HCT116 (cell line): ENCODE measurements at regions not wholly inside any gene's neighbourhood (a gene's known extent, or its start where the extent isn't known, plus 50 kb on each side); places are given as distances from the start of the nearest gene placed in this dataset.

Experiments used
- ATAC-seq: fragments of 200-7000 bp; cut with Tn5 transposase; 2 replicates; pipeline ENCODE4 v1.9.1; 2020; ENCODE audit warnings: mild to moderate bottlenecking, moderate library complexity
- BruUV-seq: library from RNA; stranded (reverse); fragments of 400-500 nt; replicated peaks from 2 replicates; lab custom pipeline; 2021; lab: Mats Ljungman, UMichigan
- CTCF ChIA-PET: fragments of 300-600 bp; sonication (Branson Sonifier 250); formaldehyde crosslinking; loops from one replicate; lab custom pipeline; 2021; ENCODE audit warnings: antibody characterized with exemption; lab: Charles Lee
- POLR2A ChIA-PET: fragments of 300-600, 350-600 bp; sonication (Branson Sonifier 250); formaldehyde crosslinking; loops from one replicate; lab custom pipeline; 2021; ENCODE audit warnings: antibody characterized with exemption; lab: Charles Lee
- RAD21 ChIA-PET, 2 experiments: fragments of 300-600 bp; sonication (Branson Sonifier 250); formaldehyde crosslinking; loops; one replicate each; lab custom pipeline; 2023; ENCODE audit warnings: low total read pairs in 2 of 2; ENCODE audit not compliant: uncharacterized antibody in 2 of 2, unreplicated experiment in 2 of 2, low non-redundant PET in 1 of 2; lab: Charles Lee
- DNase-seq: peaks from one replicate; pipeline ENCODE4 v3.0.0-alpha.2; 2010; ENCODE audit warnings: low read depth, low spot score
- H2AFZ ChIP-seq: fragments of 200-600 bp; shearing (Covaris generic), sonication (generic); 2 replicates; pipeline ENCODE4 v1.6.1; 2017; ENCODE audit warnings: low read depth, mixed run types, mixed read lengths, antibody characterized with exemption, low read length; ENCODE audit not compliant: poor library complexity, severe bottlenecking
- H3K27ac ChIP-seq: 2 replicates; pipeline ENCODE4 v1.5.1; 2012; ENCODE audit warnings: low read depth, low read length
- H3K27me3 ChIP-seq: fragments of 200-600 bp; sonication (generic); 2 replicates; pipeline ENCODE4 v1.6.1; 2016; ENCODE audit warnings: mixed run types, low read length, mixed read lengths; ENCODE audit not compliant: insufficient read depth
- H3K36me3 ChIP-seq, 2 experiments: fragments of 200-500 bp in 1 of 2; fragments of 200-600 bp in 1 of 2; sonication (Bioruptor generic) in 1 of 2; sonication (generic) in 1 of 2; 2 replicates each; pipeline versions ENCODE4 v1.5.1 to v1.6.1; 2014 to 2016; ENCODE audit warnings: low read length in 2 of 2, inconsistent platforms in 1 of 2, mixed read lengths in 1 of 2, mixed run types in 1 of 2; ENCODE audit not compliant: insufficient read depth in 2 of 2, control insufficient read depth in 1 of 2
- H3K4me1 ChIP-seq, 2 experiments: fragments of 200-600 bp in 1 of 2; sonication (generic) in 1 of 2; 2 replicates each; pipeline versions ENCODE4 v1.5.1 to v1.6.1; 2012 to 2017; ENCODE audit warnings: low read length in 2 of 2, inconsistent platforms in 1 of 2, mild to moderate bottlenecking in 1 of 2, mixed read lengths in 1 of 2, mixed run types in 1 of 2, moderate library complexity in 1 of 2; ENCODE audit not compliant: insufficient read depth in 2 of 2, control insufficient read depth in 1 of 2
- H3K4me2 ChIP-seq: fragments of 200-600 bp; sonication (generic); 2 replicates; pipeline ENCODE4 v1.6.1; 2017; ENCODE audit warnings: mixed run types, low read length, mixed read lengths
- H3K4me3 ChIP-seq, 2 experiments: fragments of 200-600 bp in 1 of 2; sonication (generic) in 1 of 2; replicated peaks in 1 of 2; 2 replicates each; pipeline ENCODE4 v1.5.1; 2011 to 2016; ENCODE audit warnings: low read length in 2 of 2, control low read depth in 1 of 2, low read depth in 1 of 2, mild to moderate bottlenecking in 1 of 2, mixed read lengths in 1 of 2, mixed run types in 1 of 2
- H3K79me2 ChIP-seq: fragments of 200-600 bp; sonication (generic); 2 replicates; pipeline ENCODE4 v1.6.1; 2017; ENCODE audit warnings: mild to moderate bottlenecking, mixed run types, low read length, moderate library complexity, mixed read lengths; ENCODE audit not compliant: insufficient read depth
- H3K9ac ChIP-seq: fragments of 200-600 bp; sonication (generic); 2 replicates; pipeline ENCODE4 v1.6.1; 2016; ENCODE audit warnings: low read length, mixed read lengths
- H3K9me2 ChIP-seq: fragments of 200-600 bp; sonication (generic), shearing (Covaris generic); 2 replicates; pipeline ENCODE4 v1.6.1; 2017; ENCODE audit warnings: mixed run types, mild to moderate bottlenecking, moderate library complexity; ENCODE audit not compliant: insufficient read depth
- H3K9me3 ChIP-seq, 2 experiments: fragments of 200-500 bp in 1 of 2; fragments of 200-600 bp in 1 of 2; sonication (Bioruptor generic) in 1 of 2; sonication (generic) in 1 of 2; 2 replicates each; pipeline ENCODE4 v1.6.1; 2014 to 2017; ENCODE audit warnings: low read length in 2 of 2, mixed read lengths in 2 of 2, inconsistent platforms in 1 of 2, low read depth in 1 of 2, mild to moderate bottlenecking in 1 of 2, mixed run types in 1 of 2, moderate library complexity in 1 of 2; ENCODE audit not compliant: control insufficient read depth in 1 of 2, insufficient read depth in 1 of 2
- H4K20me1 ChIP-seq: fragments of 200-600 bp; sonication (generic), shearing (Covaris generic); 2 replicates; pipeline ENCODE4 v1.6.1; 2017; ENCODE audit warnings: mixed run types, mild to moderate bottlenecking, moderate library complexity; ENCODE audit not compliant: insufficient read depth
- CBX3 ChIP-seq: IDR thresholded peaks from 2 replicates; pipeline ENCODE4 v1.6.1; 2012; ENCODE audit warnings: low read depth
- CEBPB ChIP-seq: IDR thresholded peaks from 2 replicates; pipeline ENCODE4 v1.6.1; 2012; ENCODE audit warnings: low read depth
- EGR1 ChIP-seq: IDR thresholded peaks from 2 replicates; pipeline ENCODE4 v1.6.1; 2012; ENCODE audit warnings: low read depth
- ELF1 ChIP-seq: IDR thresholded peaks from 2 replicates; pipeline ENCODE4 v1.6.1; 2012; ENCODE audit warnings: low read depth, borderline replicate concordance
- EZH2 ChIP-seq: fragments of 200-600 bp; sonication (generic); IDR thresholded peaks from 2 replicates; pipeline ENCODE4 v1.6.1; 2017; ENCODE audit warnings: antibody characterized with exemption, mixed run types
- EZH2phosphoT487 ChIP-seq: fragments of 200-600 bp; IDR thresholded peaks from 2 replicates; pipeline ENCODE4 v1.6.1; 2018; ENCODE audit warnings: antibody characterized with exemption, borderline replicate concordance
- FOSL1 ChIP-seq: IDR thresholded peaks from 2 replicates; pipeline ENCODE4 v1.6.1; 2012; ENCODE audit warnings: low read depth
- JUND ChIP-seq: IDR thresholded peaks from 2 replicates; pipeline ENCODE4 v1.6.1; 2012
- MAX ChIP-seq: IDR thresholded peaks from 2 replicates; pipeline ENCODE4 v1.6.1; 2012
- POLR2A ChIP-seq: IDR thresholded peaks from 2 replicates; pipeline ENCODE4 v1.7.0; 2011; ENCODE audit warnings: borderline replicate concordance; ENCODE audit not compliant: insufficient read depth, insufficient read length; ENCODE audit errors: extremely low read depth
- SIN3A ChIP-seq: IDR thresholded peaks from 2 replicates; pipeline ENCODE4 v1.6.1; 2012; ENCODE audit warnings: low read depth
- SP1 ChIP-seq: IDR thresholded peaks from 2 replicates; pipeline ENCODE4 v1.6.1; 2012; ENCODE audit warnings: low read depth
- SRF ChIP-seq: IDR thresholded peaks from 2 replicates; pipeline ENCODE4 v1.6.1; 2012; ENCODE audit warnings: low read depth
- TCF7L2 ChIP-seq: IDR thresholded peaks from 2 replicates; pipeline ENCODE4 v1.7.0; 2011; ENCODE audit warnings: borderline replicate concordance, inconsistent platforms; ENCODE audit not compliant: insufficient read depth, insufficient read length; ENCODE audit errors: extremely low read depth
- YY1 ChIP-seq: IDR thresholded peaks from 2 replicates; pipeline ENCODE4 v1.6.1; 2011; ENCODE audit warnings: low read length, low read depth, moderate library complexity, mild to moderate bottlenecking; ENCODE audit not compliant: insufficient replicate concordance; ENCODE audit errors: extremely low read depth
- ZBTB33 ChIP-seq: IDR thresholded peaks from 2 replicates; pipeline ENCODE4 v1.6.1; 2011; ENCODE audit warnings: mild to moderate bottlenecking, low read length, moderate library complexity; ENCODE audit not compliant: insufficient replicate concordance; ENCODE audit errors: extremely low read depth
- ZFX ChIP-seq: fragments of 450-650 bp; IDR thresholded peaks from 2 replicates; pipeline ENCODE4 v1.6.1; 2017
- ZNF274 ChIP-seq: fragments of 200-500 bp; sonication (Bioruptor generic); IDR thresholded peaks from 2 replicates; pipeline ENCODE4 v1.6.1; 2014; ENCODE audit warnings: mild to moderate bottlenecking, low read depth, low read length, inconsistent platforms
- intact Hi-C: fragments of 100-400 bp; cut with micrococcal nuclease; formaldehyde crosslinking; loops from 2 replicates; pipeline ENCODE4 v1.10.0; 2022
- TF ChIP-seq, protein P1 (sequence below): IDR thresholded peaks from 2 replicates; pipeline ENCODE4 v1.6.1; 2012; ENCODE audit warnings: low read depth
- TF ChIP-seq, protein P2 (sequence below): IDR thresholded peaks from 2 replicates; pipeline ENCODE4 v1.6.1; 2012

DNA sequence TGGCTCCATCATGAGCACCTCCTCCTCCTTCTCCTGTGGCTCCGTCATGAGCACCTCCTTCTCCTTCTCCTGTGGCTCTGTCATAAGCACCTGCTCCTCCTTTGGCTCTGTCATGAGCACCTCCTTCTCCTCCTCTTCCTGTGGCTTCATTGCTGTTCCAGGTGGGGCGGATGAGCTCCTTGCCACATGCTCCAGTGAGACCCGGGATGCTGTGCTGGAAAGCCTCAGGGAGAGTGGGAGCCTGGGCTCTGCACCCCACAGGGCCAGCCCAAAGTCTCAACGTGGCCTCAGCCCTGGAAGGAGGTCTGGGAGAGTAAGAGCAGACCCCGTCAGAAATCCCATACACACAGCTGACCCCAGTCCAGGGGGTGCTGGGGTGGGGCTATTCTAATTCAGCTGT lies 380.7 kb downstream of the TCERG1L start:
- no peak overlapping the region for H3K27ac ChIP-seq
- DNase-seq (no peak), ATAC-seq (no peak)
- no peak overlapping the region for H3K4me2 ChIP-seq
- no peaks in the 10 kb centered on the region for H3K79me2 ChIP-seq
- no peak overlapping the region for H2AFZ ChIP-seq
- no TSS peak for BruUV-seq
- no peak overlapping the region for H3K9ac ChIP-seq
- no peaks in the 10 kb centered on the region for H3K36me3 ChIP-seq
- intact Hi-C loops: no loop called here
- H4K20me1 ChIP-seq: no peaks in the 10 kb centered on the region
- TF ChIP-seq, protein P1, sequence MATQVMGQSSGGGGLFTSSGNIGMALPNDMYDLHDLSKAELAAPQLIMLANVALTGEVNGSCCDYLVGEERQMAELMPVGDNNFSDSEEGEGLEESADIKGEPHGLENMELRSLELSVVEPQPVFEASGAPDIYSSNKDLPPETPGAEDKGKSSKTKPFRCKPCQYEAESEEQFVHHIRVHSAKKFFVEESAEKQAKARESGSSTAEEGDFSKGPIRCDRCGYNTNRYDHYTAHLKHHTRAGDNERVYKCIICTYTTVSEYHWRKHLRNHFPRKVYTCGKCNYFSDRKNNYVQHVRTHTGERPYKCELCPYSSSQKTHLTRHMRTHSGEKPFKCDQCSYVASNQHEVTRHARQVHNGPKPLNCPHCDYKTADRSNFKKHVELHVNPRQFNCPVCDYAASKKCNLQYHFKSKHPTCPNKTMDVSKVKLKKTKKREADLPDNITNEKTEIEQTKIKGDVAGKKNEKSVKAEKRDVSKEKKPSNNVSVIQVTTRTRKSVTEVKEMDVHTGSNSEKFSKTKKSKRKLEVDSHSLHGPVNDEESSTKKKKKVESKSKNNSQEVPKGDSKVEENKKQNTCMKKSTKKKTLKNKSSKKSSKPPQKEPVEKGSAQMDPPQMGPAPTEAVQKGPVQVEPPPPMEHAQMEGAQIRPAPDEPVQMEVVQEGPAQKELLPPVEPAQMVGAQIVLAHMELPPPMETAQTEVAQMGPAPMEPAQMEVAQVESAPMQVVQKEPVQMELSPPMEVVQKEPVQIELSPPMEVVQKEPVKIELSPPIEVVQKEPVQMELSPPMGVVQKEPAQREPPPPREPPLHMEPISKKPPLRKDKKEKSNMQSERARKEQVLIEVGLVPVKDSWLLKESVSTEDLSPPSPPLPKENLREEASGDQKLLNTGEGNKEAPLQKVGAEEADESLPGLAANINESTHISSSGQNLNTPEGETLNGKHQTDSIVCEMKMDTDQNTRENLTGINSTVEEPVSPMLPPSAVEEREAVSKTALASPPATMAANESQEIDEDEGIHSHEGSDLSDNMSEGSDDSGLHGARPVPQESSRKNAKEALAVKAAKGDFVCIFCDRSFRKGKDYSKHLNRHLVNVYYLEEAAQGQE: no peak
- TF ChIP-seq FOSL1: no peak
- no peak for TF ChIP-seq MAX
- TF ChIP-seq EZH2phosphoT487: no peak
- no peak for TF ChIP-seq SP1
- TF ChIP-seq ELF1: no peak
- no peak for TF ChIP-seq JUND
- TF ChIP-seq ZBTB33: no peak
- TF ChIP-seq SRF: no peak
- TF ChIP-seq EZH2: no peak
- no peak for TF ChIP-seq ZNF274
- no peak for TF ChIP-seq CBX3
- TF ChIP-seq CEBPB: no peak
- no peak for TF ChIP-seq POLR2A
- TF ChIP-seq ZFX: no peak
- no peak for TF ChIP-seq YY1
- no peak for TF ChIP-seq TCF7L2
- TF ChIP-seq, protein P2, sequence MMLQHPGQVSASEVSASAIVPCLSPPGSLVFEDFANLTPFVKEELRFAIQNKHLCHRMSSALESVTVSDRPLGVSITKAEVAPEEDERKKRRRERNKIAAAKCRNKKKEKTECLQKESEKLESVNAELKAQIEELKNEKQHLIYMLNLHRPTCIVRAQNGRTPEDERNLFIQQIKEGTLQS: no peak
- no peak for TF ChIP-seq SIN3A
- no peak for TF ChIP-seq EGR1
- H3K9me3 ChIP-seq: no peaks in the 10 kb centered on the region
- CTCF ChIA-PET: no interaction called here
- RAD21 ChIA-PET: no interaction called here
- H3K27me3 ChIP-seq: no peaks in the 10 kb centered on the region
- no peaks in the 10 kb centered on the region for H3K9me2 ChIP-seq
- no peak overlapping the region for H3K4me3 ChIP-seq
- POLR2A ChIA-PET: no interaction called here
- H3K4me1 ChIP-seq: no peaks in the 10 kb centered on the region
